T-helper 2 cell (primary cell): ENCODE measurements at regions not wholly inside any gene's neighbourhood (a gene's known extent, or its start where the extent isn't known, plus 50 kb on each side); places are given as distances from the start of the nearest gene placed in this dataset.
A peak's percentile ranks its signal among the peaks of the same experiment; 100 is the strongest.

Experiments
- DNase-seq, 5 experiments: peaks; one replicate each; pipeline versions ENCODE4 v3.0.0 to v3.0.0-alpha.2; 2012 to 2022

GRCh38 chr12:124686370-124687173 lies 119.2 kb upstream of the NCOR2 start:
- no peak for DNase-seq

DNA sequence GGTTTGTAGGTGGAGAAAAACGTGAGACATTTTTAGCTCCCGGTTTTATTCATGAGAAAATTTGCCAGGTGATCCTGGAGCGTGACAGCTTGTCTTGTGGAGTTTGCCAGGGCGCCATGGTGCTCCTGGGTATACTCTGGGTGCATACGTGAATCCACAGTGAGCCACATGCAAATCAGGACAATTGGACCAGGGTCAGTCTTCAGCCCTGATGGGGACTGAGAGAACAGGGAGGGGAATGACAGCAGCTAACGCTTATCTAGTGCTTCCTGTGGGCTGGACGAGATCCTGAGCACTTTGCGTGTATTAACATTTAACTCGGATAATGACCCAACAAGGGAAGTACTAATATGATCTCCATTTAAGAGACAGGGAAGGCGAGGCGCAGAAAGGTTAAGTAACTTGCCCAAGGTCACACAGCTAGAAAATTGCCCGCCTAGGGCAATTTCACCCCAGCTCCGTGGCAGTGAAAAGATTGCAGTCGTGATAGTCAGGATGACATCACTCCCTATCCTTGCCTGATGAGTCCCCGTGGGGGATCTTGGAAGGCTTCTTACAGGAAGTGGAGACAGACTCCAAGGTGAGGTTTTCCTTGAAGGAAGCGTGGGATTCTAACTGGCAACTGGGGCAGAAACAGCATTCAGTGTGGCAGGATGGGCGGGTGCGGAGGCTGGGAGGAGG lies 118.4 kb upstream of the NCOR2 start:
- no peak for DNase-seq

DNA sequence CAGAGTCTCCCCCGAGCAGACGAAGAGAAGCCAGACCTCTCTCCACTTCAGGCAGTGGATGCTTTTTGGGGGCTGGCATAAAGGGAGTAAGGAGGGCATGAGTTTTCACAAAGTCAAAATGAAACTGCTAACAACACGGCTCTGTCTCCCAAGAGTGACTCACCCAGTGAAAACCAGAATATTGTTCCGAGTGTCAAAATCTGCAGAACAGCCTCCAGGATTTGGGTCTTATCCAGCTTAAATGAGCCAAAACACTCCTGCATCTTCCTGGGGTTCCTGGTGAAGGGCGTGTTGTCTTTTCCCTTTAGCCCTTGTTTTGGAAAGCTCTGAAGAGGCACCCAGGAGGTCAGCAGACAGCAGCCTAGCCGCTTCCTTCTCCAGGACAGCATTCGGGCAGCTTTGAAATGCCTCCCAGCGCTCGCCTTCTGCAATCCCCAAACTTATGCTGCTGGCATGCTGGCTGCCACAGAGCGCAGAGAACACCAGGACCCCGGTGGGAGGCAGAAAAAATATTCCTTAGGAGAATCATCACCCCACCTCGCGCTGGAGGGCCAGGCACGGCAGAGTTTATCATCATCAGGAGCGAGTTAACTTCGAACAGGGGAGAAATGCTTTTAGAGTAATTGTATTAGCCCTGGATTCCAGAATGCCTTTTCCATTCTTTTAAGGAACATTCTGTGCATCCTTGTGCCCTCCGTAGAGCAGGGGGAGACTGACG lies 117.7 kb upstream of the NCOR2 start:
- DNase-seq: no peak

DNA sequence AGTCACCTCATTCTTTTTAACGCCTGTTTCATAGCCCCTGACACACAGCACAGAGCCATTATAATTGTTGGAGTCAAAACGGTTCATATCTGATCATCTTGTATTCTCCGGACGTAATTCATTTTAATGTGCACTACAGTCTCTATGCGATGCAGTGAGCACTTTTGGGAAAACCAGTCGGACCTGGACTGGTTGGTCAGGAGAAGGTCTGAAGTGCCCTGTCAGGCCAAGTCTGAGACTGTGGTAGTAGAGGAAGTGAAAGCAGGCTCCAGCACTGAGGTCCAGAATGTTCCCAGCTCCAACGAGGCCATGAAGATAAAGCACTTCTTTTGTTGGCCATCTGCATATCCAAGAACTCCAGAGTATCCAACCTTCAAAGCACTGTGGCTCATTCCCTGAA lies 117.1 kb upstream of the NCOR2 start:
- no peak for DNase-seq

- no peak for DNase-seq
These were observed 116.0 kb upstream of the NCOR2 start for GRCh38 chr12:124683152-124684124.

- DNase-seq: no peak
These were observed 115.2 kb upstream of the NCOR2 start for GRCh38 chr12:124682425-124683151.

- no peak for DNase-seq
These were observed 114.5 kb upstream of the NCOR2 start for GRCh38 chr12:124681779-124682391.

- DNase-seq: peak in 1 of 5 experiments; percentile 70
These were observed 113.7 kb upstream of the NCOR2 start for GRCh38 chr12:124680863-124681778.

DNA sequence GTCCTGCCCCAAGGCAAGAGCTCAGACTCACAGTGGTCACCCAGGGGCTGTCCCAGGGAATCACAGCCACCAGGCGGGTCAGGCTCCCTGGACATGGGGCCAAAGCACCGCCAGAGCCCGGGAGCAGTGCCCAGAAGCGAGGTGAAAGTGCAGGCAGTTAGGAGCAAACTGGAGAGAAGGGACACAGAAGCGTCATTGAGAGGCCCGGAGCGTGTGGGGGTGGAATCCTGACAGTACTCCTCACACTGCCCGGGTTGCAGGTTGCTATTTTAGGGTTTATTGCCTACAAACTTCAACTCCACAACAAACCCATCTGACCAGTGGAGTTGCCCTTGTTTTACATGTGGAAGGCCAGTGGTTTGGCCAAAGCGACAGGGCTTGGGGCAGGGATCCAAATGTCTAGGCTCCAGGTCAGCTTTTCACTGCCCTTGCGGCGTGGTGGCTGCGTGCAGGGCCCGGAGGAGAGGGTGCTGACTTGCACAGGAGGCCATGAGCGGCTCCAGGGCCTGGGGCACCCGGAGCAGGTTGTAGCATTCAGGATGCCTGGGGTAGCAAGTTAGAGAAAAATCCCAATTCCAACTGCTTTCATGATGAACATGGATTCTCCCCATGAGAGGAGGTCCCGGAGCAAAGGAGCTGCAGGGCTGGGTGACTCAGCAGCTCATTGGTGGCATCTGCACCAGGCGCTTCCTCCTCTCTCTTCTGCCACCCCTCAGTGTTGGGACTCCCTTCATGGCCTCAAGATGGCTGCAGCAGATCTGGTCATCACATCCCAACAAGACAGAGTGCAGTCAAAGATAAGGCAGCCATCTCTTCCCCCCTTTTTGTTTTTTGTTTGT lies 112.3 kb upstream of the NCOR2 start:
- DNase-seq: no peak

DNA sequence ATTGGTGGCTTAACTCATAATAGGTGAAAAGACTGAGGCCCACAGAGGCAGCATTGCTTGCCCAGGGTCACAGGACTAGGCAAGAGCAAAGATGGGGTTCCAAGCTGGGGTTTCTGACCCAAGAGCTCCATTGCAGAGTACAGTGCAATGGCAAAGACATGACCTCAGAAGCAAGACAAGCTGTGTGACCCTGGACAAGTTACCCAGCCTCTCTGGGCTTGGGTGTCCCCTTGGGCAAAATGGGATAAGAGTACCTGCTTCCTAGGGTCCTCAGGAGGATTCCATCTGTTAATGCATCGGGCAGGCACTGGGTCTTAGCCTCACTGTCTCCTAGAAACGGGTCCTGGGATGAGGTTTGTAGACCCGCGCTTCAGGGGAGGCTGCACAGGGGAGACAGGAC lies 111.6 kb upstream of the NCOR2 start:
- DNase-seq: no peak

GRCh38 chr12:124678421-124678893 lies 111.0 kb upstream of the NCOR2 start:
- no peak for DNase-seq

GRCh38 chr12:124677552-124678356 lies 110.3 kb upstream of the NCOR2 start:
- DNase-seq: no peak

- no peak for DNase-seq
These were observed 109.5 kb upstream of the NCOR2 start for GRCh38 chr12:124676714-124677462.

GRCh38 chr12:124675881-124676713 lies 108.7 kb upstream of the NCOR2 start:
- DNase-seq: no peak

DNA sequence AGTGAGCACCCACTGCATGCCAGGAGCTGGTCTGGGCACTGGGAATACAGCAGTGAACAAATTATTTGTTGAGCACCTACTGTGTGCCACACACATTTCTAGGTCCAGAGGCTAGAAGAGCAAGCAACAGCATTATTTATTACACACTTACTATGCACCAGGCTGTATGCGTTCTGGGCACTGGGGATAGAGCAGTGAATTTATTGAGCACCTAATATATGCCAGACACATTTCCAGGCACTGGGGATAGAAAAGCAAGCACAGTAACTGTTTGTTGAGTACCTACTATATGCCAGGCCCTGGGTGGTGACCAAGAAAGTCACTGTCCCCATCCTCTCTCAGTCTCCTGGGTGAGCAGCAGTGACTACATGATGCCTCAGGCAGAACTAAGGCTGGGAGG lies 107.5 kb upstream of the NCOR2 start:
- no peak for DNase-seq
